Transverse colon (tissue), 4 donors: ENCODE measurements at regions not wholly inside any gene's neighbourhood (a gene's known extent, or its start where the extent isn't known, plus 50 kb on each side); places are given as distances from the start of the nearest gene placed in this dataset.

Experiments used
- EP300 ChIP-seq: sonication (generic); formaldehyde crosslinking; IDR thresholded peaks from one replicate; pipeline ENCODE4 v1.6.1; 2017; ENCODE audit warnings: antibody characterized with exemption, low read depth
- POLR2A ChIP-seq: fragments of 450-650 bp; IDR thresholded peaks from one replicate; pipeline ENCODE4 v1.6.1; 2016; ENCODE audit warnings: antibody characterized with exemption, mild to moderate bottlenecking, moderate library complexity
- POLR2AphosphoS5 ChIP-seq, 3 donors: sonication (generic); formaldehyde crosslinking; IDR thresholded peaks; one replicate each; pipeline ENCODE4 v1.6.1; 2016; ENCODE audit warnings: antibody characterized with exemption in 3 of 3
- TF ChIP-seq, protein P1 (sequence below), 5 experiments: fragments of 200-600 bp in 3 of 5; fragments of 450-650 bp in 2 of 5; sonication (generic) in 3 of 5; IDR thresholded peaks; 1 replicate in 2 of 5; 2 replicates in 3 of 5; pipeline ENCODE4 v1.5.1; 2016 to 2017; ENCODE audit warnings: antibody characterized with exemption in 5 of 5, inconsistent platforms in 3 of 5, mild to moderate bottlenecking in 2 of 5, moderate library complexity in 1 of 5

DNA sequence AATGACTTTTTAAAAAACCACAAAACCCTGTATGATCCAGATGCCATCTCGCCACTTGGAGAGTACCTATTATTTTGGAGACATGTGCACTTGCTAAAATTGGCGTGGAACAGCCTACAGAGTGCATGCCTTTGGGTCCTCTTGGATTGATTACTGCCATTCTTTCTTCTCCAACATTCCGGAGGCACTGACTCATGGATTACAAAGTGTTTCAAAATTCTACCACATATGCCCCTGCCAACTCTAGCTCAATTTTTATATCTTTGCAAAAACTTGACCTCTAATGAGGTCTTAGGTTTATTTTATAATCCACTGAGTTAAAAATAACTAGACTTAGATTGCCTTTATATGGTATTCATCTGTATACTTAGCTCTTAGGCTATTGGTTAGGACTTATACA lies 55.8 kb upstream of the KIF5B start:
- TF ChIP-seq, protein P1, sequence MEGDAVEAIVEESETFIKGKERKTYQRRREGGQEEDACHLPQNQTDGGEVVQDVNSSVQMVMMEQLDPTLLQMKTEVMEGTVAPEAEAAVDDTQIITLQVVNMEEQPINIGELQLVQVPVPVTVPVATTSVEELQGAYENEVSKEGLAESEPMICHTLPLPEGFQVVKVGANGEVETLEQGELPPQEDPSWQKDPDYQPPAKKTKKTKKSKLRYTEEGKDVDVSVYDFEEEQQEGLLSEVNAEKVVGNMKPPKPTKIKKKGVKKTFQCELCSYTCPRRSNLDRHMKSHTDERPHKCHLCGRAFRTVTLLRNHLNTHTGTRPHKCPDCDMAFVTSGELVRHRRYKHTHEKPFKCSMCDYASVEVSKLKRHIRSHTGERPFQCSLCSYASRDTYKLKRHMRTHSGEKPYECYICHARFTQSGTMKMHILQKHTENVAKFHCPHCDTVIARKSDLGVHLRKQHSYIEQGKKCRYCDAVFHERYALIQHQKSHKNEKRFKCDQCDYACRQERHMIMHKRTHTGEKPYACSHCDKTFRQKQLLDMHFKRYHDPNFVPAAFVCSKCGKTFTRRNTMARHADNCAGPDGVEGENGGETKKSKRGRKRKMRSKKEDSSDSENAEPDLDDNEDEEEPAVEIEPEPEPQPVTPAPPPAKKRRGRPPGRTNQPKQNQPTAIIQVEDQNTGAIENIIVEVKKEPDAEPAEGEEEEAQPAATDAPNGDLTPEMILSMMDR (IDR thresholded peaks at IDR 0.05) = no peak
- no peak for TF ChIP-seq EP300
- no peak for TF ChIP-seq POLR2A
- no peak for TF ChIP-seq POLR2AphosphoS5 (IDR thresholded peaks at IDR 0.05)
